HG02885 (cell line): ENCODE measurements at regions not wholly inside any gene's neighbourhood (a gene's known extent, or its start where the extent isn't known, plus 50 kb on each side); places are given as distances from the start of the nearest gene placed in this dataset.

Experiments used
- ATAC-seq: cut with Tn5 transposase; IDR thresholded peaks from one replicate; pipeline ENCODE4 v1.9.1; 2021; ENCODE audit warnings: mild to moderate bottlenecking; ENCODE audit not compliant: unreplicated experiment, poor library complexity

- no peak for ATAC-seq
Measured at GRCh38 chr2:190805843-190806242, 74.8 kb upstream of the GLS start.

- ATAC-seq = no peak
Measured at GRCh38 chr2:190807886-190808285, 72.7 kb upstream of the GLS start.

- no peak for ATAC-seq
Measured at GRCh38 chr2:190809139-190809764, 71.4 kb upstream of the GLS start.

- ATAC-seq = no peak
Measured at GRCh38 chr2:190809876-190810525, 70.6 kb upstream of the GLS start.

GRCh38 chr2:190810981-190811587, 69.5 kb upstream of the GLS start:
- ATAC-seq = no peak

- no peak for ATAC-seq
Measured at GRCh38 chr2:190811811-190812210, 68.8 kb upstream of the GLS start.

- ATAC-seq = no peak
Measured at GRCh38 chr2:190812506-190813294, 67.9 kb upstream of the GLS start.

GRCh38 chr2:190815226-190815625, 65.4 kb upstream of the GLS start:
- no peak for ATAC-seq

GRCh38 chr2:190817082-190817481, 63.5 kb upstream of the GLS start:
- ATAC-seq = no peak

GRCh38 chr2:190819840-190820301, 60.8 kb upstream of the GLS start:
- no peak for ATAC-seq

- ATAC-seq = no peak
Measured at GRCh38 chr2:190820416-190820815, 60.2 kb upstream of the GLS start.

GRCh38 chr2:190822043-190822442, 58.6 kb upstream of the GLS start:
- ATAC-seq = no peak

- no peak for ATAC-seq
Measured at GRCh38 chr2:190827720-190828119, 52.9 kb upstream of the GLS start.

GRCh38 chr2:190829642-190830041, 51.0 kb upstream of the GLS start:
- no peak for ATAC-seq
